Spleen (tissue), 11 donors: ENCODE measurements at regions not wholly inside any gene's neighbourhood (a gene's known extent, or its start where the extent isn't known, plus 50 kb on each side); places are given as distances from the start of the nearest gene placed in this dataset.

Experiments used
- DNase-seq: peaks from one replicate; pipeline ENCODE4 v3.0.0-alpha.2; 2020
- H3K27ac ChIP-seq, 8 donors: fragments of 200-600 bp; sonication (generic) in 7 of 8; 1 replicate in 4 of 8; 2 replicates in 4 of 8; pipeline versions ENCODE4 v1.5.0 to v1.8.0; 2016 to 2021; ENCODE audit warnings: inconsistent platforms in 4 of 8, mild to moderate bottlenecking in 4 of 8, moderate library complexity in 1 of 8
- H3K27me3 ChIP-seq, 7 donors: fragments of 200-600 bp; sonication (generic) in 6 of 7; replicated peaks in 1 of 7; 1 replicate in 4 of 7; 2 replicates in 3 of 7; pipeline versions ENCODE4 v1.5.0 to v1.8.0; 2016 to 2021; ENCODE audit warnings: inconsistent platforms in 3 of 7, mild to moderate bottlenecking in 1 of 7
- H3K36me3 ChIP-seq, 6 donors: fragments of 200-600 bp; sonication (generic) in 5 of 6; 1 replicate in 4 of 6; 2 replicates in 2 of 6; pipeline versions ENCODE4 v1.5.0 to v1.8.0; 2016 to 2021; ENCODE audit warnings: inconsistent platforms in 2 of 6
- H3K4me1 ChIP-seq, 6 donors: fragments of 200-600 bp; sonication (generic) in 5 of 6; 1 replicate in 3 of 6; 2 replicates in 3 of 6; pipeline versions ENCODE4 v1.5.0 to v1.8.0; 2016 to 2021; ENCODE audit warnings: inconsistent platforms in 3 of 6
- H3K4me3 ChIP-seq, 8 donors: fragments of 200-600 bp; sonication (generic) in 7 of 8; 1 replicate in 4 of 8; 2 replicates in 4 of 8; pipeline versions ENCODE4 v1.5.0 to v1.8.0; 2016 to 2021; ENCODE audit warnings: inconsistent platforms in 4 of 8, mild to moderate bottlenecking in 4 of 8, moderate library complexity in 2 of 8
- H3K9me3 ChIP-seq, 8 donors: fragments of 200-600 bp; sonication (generic) in 7 of 8; 1 replicate in 4 of 8; 2 replicates in 4 of 8; pipeline versions ENCODE4 v1.5.0 to v1.8.0; 2016 to 2021; ENCODE audit warnings: inconsistent platforms in 4 of 8
- CTCF ChIP-seq, 11 experiments: fragments of 200-600 bp in 7 of 11; fragments of 450-650 bp in 4 of 11; sonication (generic) in 4 of 11; IDR thresholded peaks in 8 of 11; conservative IDR thresholded peaks in 3 of 11; 1 replicate in 7 of 11; 2 replicates in 4 of 11; pipeline versions ENCODE4 v1.4.0 to v1.8.0; 2016 to 2021; ENCODE audit warnings: antibody characterized with exemption in 11 of 11, inconsistent platforms in 4 of 11, mild to moderate bottlenecking in 1 of 11
- POLR2A ChIP-seq, 3 donors: fragments of 450-650 bp; IDR thresholded peaks; one replicate each; pipeline ENCODE4 v1.5.1; 2017; ENCODE audit warnings: antibody characterized with exemption in 3 of 3, mild to moderate bottlenecking in 1 of 3
- POLR2AphosphoS5 ChIP-seq, 3 donors: sonication (generic); formaldehyde crosslinking; IDR thresholded peaks; one replicate each; pipeline ENCODE4 v1.5.1; 2017; ENCODE audit warnings: antibody characterized with exemption in 3 of 3
- WGBS, 5 donors: extraction: QIAGEN DNeasy Blood & Tissue Kit in 3 of 5; methylation state at CpG; one replicate each; pipeline versions ENCODE4 v1.1.5 to v1.1.7; 2013 to 2018; 5-methylcytosine and 5-hydroxymethylcytosine counted together
- intact Hi-C: fragments of 100-400 bp; cut with DNase I; formaldehyde crosslinking; loops from one replicate; pipeline ENCODE4 v1.15.0; 2023; ENCODE audit warnings: low total_unique reads
- donor health status: healthy with polysubstance abuse.
- donor health status: DM: no; HTN: no; CAD: no; lungs with moderate emphysema.
- donor health status: DM: no; HTN: no; CAD: no.
- donor health status: Bipolar disorder and iron deficiency.
- donor health status: healthy.
- donor health status: DM: no; HTN: no; CAD: no.
- donor health status: DM: yes; HTN: yes; CAD: no.

- no peaks in the 10 kb centered on the region for H3K4me1 ChIP-seq
- peaks cover 0 to 8% (median 0%) of the 10 kb centered on the region in 7 donors for H3K27me3 ChIP-seq
- TF ChIP-seq POLR2AphosphoS5 (IDR thresholded peaks at IDR 0.05): no peak
- no peak for TF ChIP-seq CTCF (IDR thresholded peaks at IDR 0.05 in 8 of 11, conservative IDR thresholded peaks at IDR 0.05 in 3 of 11)
- TF ChIP-seq POLR2A (IDR thresholded peaks at IDR 0.05): no peak
- no peak overlapping the region for H3K27ac ChIP-seq
- intact Hi-C loops: no loop called here
- no peak for DNase-seq
- no peaks in the 10 kb centered on the region for H3K36me3 ChIP-seq
- no peak overlapping the region for H3K4me3 ChIP-seq
- H3K9me3 ChIP-seq: no peaks in the 10 kb centered on the region
Observed at GRCh38 chr6:88388589-88388988, 222.4 kb upstream of the CNR1 start.

- H3K9me3 ChIP-seq: no peaks in the 10 kb centered on the region
- H3K36me3 ChIP-seq: no peaks in the 10 kb centered on the region
- TF ChIP-seq CTCF (IDR thresholded peaks at IDR 0.05 in 8 of 11, conservative IDR thresholded peaks at IDR 0.05 in 3 of 11) (no peak), POLR2AphosphoS5 (IDR thresholded peaks at IDR 0.05) (no peak), POLR2A (IDR thresholded peaks at IDR 0.05) (no peak)
- peaks cover 0 to 1% (median 0%) of the 10 kb centered on the region in 6 donors for H3K4me1 ChIP-seq
- H3K4me3 ChIP-seq: no peak overlapping the region
- intact Hi-C loops: no loop called here
- no peak for DNase-seq
- no peak overlapping the region for H3K27ac ChIP-seq
- peaks cover 0 to 6% (median 0%) of the 10 kb centered on the region in 7 donors for H3K27me3 ChIP-seq
Observed at GRCh38 chr6:88386167-88386566, 220.0 kb upstream of the CNR1 start.

- H3K27me3 ChIP-seq: no peaks in the 10 kb centered on the region
- no peaks in the 10 kb centered on the region for H3K36me3 ChIP-seq
- H3K27ac ChIP-seq: no peak overlapping the region
- intact Hi-C loops: no loop called here
- no peak for DNase-seq
- peaks cover 0 to 21% (median 0%) of the 10 kb centered on the region in 6 donors for H3K4me1 ChIP-seq
- no peak overlapping the region for H3K4me3 ChIP-seq
- 80 to 93% (median 89%) methylated on average over 2 of the region's 2 CpGs for WGBS, 5 donors
- no peaks in the 10 kb centered on the region for H3K9me3 ChIP-seq
- no peak for TF ChIP-seq POLR2AphosphoS5 (IDR thresholded peaks at IDR 0.05)
- no peak for TF ChIP-seq POLR2A (IDR thresholded peaks at IDR 0.05)
- TF ChIP-seq CTCF (IDR thresholded peaks at IDR 0.05 in 8 of 11, conservative IDR thresholded peaks at IDR 0.05 in 3 of 11): no peak
Observed at GRCh38 chr6:88383183-88383582, 217.0 kb upstream of the CNR1 start.

- Histone ChIP-seq H3K4me3 (no peak overlapping the region), H3K9me3 (no peaks in the 10 kb centered on the region), H3K27me3 (no peaks in the 10 kb centered on the region), H3K27ac (no peak overlapping the region), H3K4me1 (peaks cover 0 to 21% (median 3%) of the 10 kb centered on the region in 6 donors), H3K36me3 (no peaks in the 10 kb centered on the region)
- no peak for TF ChIP-seq POLR2A (IDR thresholded peaks at IDR 0.05)
- TF ChIP-seq POLR2AphosphoS5 (IDR thresholded peaks at IDR 0.05): no peak
- TF ChIP-seq CTCF (IDR thresholded peaks at IDR 0.05 in 8 of 11, conservative IDR thresholded peaks at IDR 0.05 in 3 of 11): no peak
- intact Hi-C loops: no loop called here
- no peak for DNase-seq
Observed at GRCh38 chr6:88381289-88381642, 215.1 kb upstream of the CNR1 start.
